Activated T-helper 1 cell treated with anti-CD3 and anti-CD28 coated beads, Interleukin-12 subunit alpha, Interleukin-12 subunit beta, Interleukin-2, Interleukin-4 antibody, amounts not matched to agents 30 ng/mL and 10 ng/mL and 1 ng/mL, durations not matched to agents 14 hours and 24 hours and 36 hours (primary cell): ENCODE measurements at regions not wholly inside any gene's neighbourhood (a gene's known extent, or its start where the extent isn't known, plus 50 kb on each side); places are given as distances from the start of the nearest gene placed in this dataset.

Experiments
- DNase-seq: peaks from one replicate; pipeline ENCODE4 v3.0.0; 2021; ENCODE audit warnings: low spot score
- H3K27ac Mint-ChIP-seq: one replicate; pipeline ENCODE4 v1.8.0; 2021; ENCODE audit warnings: mild to moderate bottlenecking, mixed read lengths
- H3K27me3 Mint-ChIP-seq: one replicate; pipeline ENCODE4 v1.8.0; 2022; ENCODE audit warnings: mild to moderate bottlenecking, moderate library complexity, mixed read lengths; ENCODE audit not compliant: insufficient read depth
- H3K36me3 Mint-ChIP-seq: one replicate; pipeline ENCODE4 v1.8.0; 2021; ENCODE audit warnings: low read depth, mixed read lengths
- H3K4me1 Mint-ChIP-seq: one replicate; pipeline ENCODE4 v1.8.0; 2021; ENCODE audit warnings: low read depth, mixed read lengths
- H3K4me3 Mint-ChIP-seq: one replicate; pipeline ENCODE4 v1.8.0; 2021; ENCODE audit warnings: mild to moderate bottlenecking, moderate library complexity, mixed read lengths
- H3K9me3 Mint-ChIP-seq: one replicate; pipeline ENCODE4 v1.8.0; 2021; ENCODE audit warnings: mixed read lengths
- intact Hi-C: fragments of 100-400 bp; cut with micrococcal nuclease; formaldehyde crosslinking; loops from one replicate; pipeline ENCODE4 v1.15.1; 2024

DNA sequence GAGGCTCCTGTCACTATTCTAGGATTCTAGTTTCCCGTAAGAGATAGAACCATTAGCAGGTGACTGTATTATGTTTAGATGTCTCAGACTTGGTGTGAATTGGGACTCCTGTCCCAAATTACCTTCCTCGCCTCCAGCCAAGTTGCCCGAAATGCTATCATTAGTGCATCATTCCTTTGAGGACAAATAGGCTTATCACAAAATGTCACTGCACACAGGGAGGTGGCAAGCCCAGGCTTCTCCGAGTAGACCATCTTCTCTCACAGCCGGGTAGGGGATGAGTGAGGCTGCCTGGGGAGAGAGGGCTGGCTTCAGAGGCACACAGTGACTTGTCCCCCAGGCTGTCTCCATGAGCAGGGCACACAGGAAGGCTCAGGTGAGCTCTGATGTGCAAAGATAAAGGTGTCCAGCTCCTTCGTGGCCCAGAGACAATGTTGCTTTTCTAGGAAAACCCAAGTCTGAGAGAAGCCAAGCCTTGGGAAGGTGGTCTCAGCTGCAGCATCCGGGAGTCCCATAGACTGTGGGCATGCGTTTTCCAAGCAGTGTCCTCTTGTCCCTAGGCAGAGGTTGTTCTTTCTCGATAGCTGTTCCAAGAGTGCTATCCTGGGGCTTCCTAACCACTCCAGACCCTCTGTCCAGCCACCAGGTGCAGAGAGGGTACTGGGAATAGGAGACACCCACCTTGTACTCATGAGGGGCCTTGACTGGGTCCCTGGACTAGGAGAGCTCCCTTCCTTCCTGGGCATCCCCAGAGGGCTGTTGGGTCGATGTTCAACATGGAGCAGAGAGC lies 163.1 kb upstream of the TSHZ3 start:
- intact Hi-C loops = no loop called here
- H3K27me3 Mint-ChIP-seq = no peaks in the 10 kb centered on the region

DNA sequence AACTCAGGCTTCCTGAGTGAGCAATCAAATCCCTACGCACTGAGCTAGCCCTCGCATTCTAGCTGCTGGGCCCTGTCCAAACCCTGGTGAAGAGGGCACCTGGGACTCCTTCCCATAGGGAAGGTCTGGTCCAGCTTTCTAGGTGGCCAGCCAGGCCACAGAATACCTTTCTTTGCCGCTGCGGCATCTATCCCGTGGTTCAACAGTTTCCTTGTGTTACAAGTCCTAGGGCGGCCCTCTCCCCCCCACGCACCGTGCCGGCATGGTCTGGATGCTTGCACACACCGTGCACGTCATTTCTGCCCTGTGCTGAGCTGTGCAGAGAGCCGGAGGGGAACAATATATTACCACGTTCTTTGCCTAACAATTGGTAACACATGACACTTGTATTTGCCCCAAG lies 164.6 kb upstream of the TSHZ3 start:
- Mint-ChIP-seq H3K36me3 (no peaks in the 10 kb centered on the region), H3K9me3 (no peaks in the 10 kb centered on the region), H3K4me3 (no peak overlapping the region), H3K27ac (no peak overlapping the region), H3K27me3 (no peaks in the 10 kb centered on the region), H3K4me1 (no peaks in the 10 kb centered on the region)
- intact Hi-C loops = no loop called here
- no peak for DNase-seq

More for the DNA sequence above, 163.1 kb upstream of the TSHZ3 start:
- no peak for DNase-seq
- Mint-ChIP-seq H3K36me3 (no peaks in the 10 kb centered on the region), H3K4me1 (no peaks in the 10 kb centered on the region), H3K27ac (no peak overlapping the region), H3K4me3 (no peak overlapping the region), H3K9me3 (no peaks in the 10 kb centered on the region)

DNA sequence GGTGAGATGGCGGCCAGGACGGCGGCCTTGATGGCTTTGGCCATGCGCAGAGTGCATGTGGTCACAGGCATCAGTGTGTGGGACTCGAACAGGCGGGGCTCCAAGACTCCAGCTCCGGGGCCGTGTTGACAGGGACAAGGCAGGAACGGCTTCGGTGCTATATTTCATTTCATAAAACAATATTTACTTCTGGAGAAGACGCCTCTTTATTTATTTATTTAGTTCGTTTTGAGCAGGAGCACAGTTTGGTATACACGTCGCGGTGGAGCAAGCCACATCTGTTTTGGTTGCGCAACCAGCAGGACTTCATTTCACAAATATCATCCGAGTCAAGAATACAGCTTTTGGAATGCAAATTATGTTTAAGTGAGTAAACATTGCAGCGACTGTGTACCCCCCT lies 166.7 kb upstream of the TSHZ3 start:
- Mint-ChIP-seq H3K27ac (no peak overlapping the region), H3K27me3 (no peaks in the 10 kb centered on the region), H3K9me3 (no peaks in the 10 kb centered on the region), H3K4me1 (no peaks in the 10 kb centered on the region), H3K36me3 (no peaks in the 10 kb centered on the region), H3K4me3 (no peak overlapping the region)
- intact Hi-C loops = no loop called here
- DNase-seq = no peak

DNA sequence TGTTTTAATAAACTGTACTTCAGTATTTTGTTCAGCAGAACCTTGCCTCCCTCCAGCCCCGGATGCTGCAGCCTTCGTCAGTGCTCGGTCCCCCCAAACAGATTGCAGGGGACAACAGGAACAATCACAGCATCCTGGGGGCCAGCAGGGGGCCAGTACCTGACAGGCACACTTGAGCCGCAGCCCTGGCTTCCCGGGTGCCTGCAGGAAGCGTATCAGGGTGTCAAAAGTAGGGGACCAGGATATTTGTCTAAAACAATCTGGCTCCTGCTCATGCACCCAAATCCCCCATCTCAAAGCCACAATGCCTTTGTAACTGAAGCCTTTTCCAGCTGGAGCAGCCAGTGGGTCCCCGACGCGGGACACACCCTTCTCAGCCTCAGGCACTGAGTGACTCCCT lies 167.5 kb upstream of the TSHZ3 start:
- no peaks in the 10 kb centered on the region for H3K4me1 Mint-ChIP-seq
- no peak for DNase-seq
- intact Hi-C loops = no loop called here
- no peaks in the 10 kb centered on the region for H3K9me3 Mint-ChIP-seq
- no peaks in the 10 kb centered on the region for H3K27me3 Mint-ChIP-seq
- no peaks in the 10 kb centered on the region for H3K36me3 Mint-ChIP-seq
- no peak overlapping the region for H3K4me3 Mint-ChIP-seq
- H3K27ac Mint-ChIP-seq = no peak overlapping the region

GRCh38 chr19:31517224-31518180 lies 168.3 kb upstream of the TSHZ3 start:
- no peak overlapping the region for H3K27ac Mint-ChIP-seq
- H3K27me3 Mint-ChIP-seq = no peaks in the 10 kb centered on the region
- no peaks in the 10 kb centered on the region for H3K9me3 Mint-ChIP-seq
- intact Hi-C loops = no loop called here
- no peak for DNase-seq
- H3K4me3 Mint-ChIP-seq = no peak overlapping the region
- H3K36me3 Mint-ChIP-seq = no peaks in the 10 kb centered on the region
- no peaks in the 10 kb centered on the region for H3K4me1 Mint-ChIP-seq

DNA sequence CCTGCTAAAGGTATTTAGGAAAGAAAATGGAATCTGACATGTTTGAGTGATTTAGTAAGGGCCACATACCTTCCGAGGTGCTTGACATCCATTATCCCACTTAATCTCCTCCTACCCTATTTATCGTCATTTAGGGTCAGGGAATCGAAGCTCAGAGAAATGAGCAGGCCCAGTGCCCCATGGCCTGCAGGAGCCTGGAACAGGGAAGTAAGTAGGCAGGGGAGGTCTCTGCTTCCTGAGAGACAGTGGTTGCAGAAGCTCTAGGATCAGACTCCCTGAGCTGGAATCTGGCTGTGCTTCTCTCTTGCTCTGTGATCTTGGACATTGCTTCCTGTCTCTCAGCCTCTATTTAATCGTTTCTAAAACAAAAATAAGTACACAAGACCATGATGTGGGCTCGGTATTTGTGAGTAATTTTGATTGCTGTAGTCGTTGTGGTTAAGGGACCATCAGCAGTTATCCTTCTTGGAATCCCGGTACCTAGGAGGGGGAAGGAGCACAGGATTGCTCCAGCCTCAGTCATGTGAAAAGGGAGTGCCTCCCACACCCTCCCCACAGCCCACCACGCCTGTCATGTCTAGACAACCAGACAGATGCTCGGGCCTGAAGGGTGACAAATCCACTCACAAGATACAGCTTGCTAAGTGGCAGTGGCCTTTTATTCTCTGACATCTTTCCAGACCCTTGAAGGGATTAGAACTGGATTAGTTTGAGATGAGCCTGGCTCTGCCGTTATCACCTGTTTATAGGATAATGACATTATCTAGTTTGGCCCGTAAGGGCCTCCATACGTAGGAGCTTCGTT lies 169.2 kb upstream of the TSHZ3 start:
- no peaks in the 10 kb centered on the region for H3K27me3 Mint-ChIP-seq
- no peaks in the 10 kb centered on the region for H3K9me3 Mint-ChIP-seq
- no peak for DNase-seq
- intact Hi-C loops = no loop called here
- no peak overlapping the region for H3K27ac Mint-ChIP-seq
- no peaks in the 10 kb centered on the region for H3K36me3 Mint-ChIP-seq
- no peak overlapping the region for H3K4me3 Mint-ChIP-seq
- no peaks in the 10 kb centered on the region for H3K4me1 Mint-ChIP-seq

GRCh38 chr19:31519256-31519655 lies 170.0 kb upstream of the TSHZ3 start:
- H3K9me3 Mint-ChIP-seq = no peaks in the 10 kb centered on the region
- H3K27me3 Mint-ChIP-seq = no peaks in the 10 kb centered on the region
- no peak overlapping the region for H3K4me3 Mint-ChIP-seq
- no peaks in the 10 kb centered on the region for H3K4me1 Mint-ChIP-seq
- DNase-seq = no peak
- no peak overlapping the region for H3K27ac Mint-ChIP-seq
- H3K36me3 Mint-ChIP-seq = no peaks in the 10 kb centered on the region
- intact Hi-C loops = no loop called here

DNA sequence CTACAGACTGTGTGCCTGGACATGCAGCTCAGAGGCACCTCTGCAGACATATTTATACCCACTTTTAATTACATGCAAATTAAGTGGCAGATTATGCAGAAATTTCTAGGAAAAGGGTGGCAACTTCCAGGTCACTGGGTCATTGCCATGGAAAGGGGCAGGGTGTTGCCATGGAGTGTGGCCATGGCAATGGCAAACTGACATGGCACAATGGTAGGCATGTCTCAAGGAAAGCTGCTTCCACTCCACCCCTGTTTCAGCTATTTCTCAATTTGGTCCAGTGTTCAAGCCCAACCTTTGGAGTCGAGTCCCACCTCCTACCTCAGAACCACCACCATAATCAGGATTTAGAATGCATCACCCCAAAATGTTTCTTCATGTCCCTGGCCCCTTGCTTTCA lies 170.7 kb upstream of the TSHZ3 start:
- Mint-ChIP-seq H3K27ac (no peak overlapping the region), H3K4me1 (no peaks in the 10 kb centered on the region), H3K4me3 (no peak overlapping the region), H3K9me3 (peaks cover 3% of the 10 kb centered on the region), H3K36me3 (no peaks in the 10 kb centered on the region), H3K27me3 (no peaks in the 10 kb centered on the region)
- no peak for DNase-seq
- intact Hi-C loops = no loop called here

DNA sequence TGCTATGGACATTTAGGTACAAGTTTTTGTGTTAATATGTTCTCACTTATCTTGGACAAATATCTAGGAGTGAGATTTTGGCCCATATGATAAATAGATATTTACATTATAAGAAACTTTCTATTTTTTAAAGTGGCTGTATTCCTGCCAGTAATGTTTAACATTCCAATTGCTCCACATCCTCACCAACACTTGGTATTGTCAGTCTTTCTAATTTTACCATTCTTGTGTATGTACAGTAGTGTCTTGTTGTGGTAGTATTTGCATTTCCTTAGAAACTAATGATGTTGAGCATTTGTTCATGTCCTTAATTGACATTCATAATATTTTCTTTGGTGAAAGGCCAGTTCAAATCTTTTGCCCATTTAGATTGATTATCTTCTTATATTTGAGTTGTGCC lies 171.4 kb upstream of the TSHZ3 start:
- Mint-ChIP-seq H3K4me3 (no peak overlapping the region), H3K4me1 (no peaks in the 10 kb centered on the region), H3K36me3 (no peaks in the 10 kb centered on the region), H3K27ac (no peak overlapping the region), H3K9me3 (peaks cover 4% of the 10 kb centered on the region), H3K27me3 (no peaks in the 10 kb centered on the region)
- intact Hi-C loops = no loop called here
- no peak for DNase-seq

GRCh38 chr19:31525610-31526147 lies 176.4 kb upstream of the TSHZ3 start:
- Mint-ChIP-seq H3K9me3 (peaks cover 12% of the 10 kb centered on the region), H3K4me3 (no peak overlapping the region), H3K36me3 (no peaks in the 10 kb centered on the region), H3K27me3 (no peaks in the 10 kb centered on the region), H3K27ac (no peak overlapping the region), H3K4me1 (no peaks in the 10 kb centered on the region)
- intact Hi-C loops = no loop called here
- no peak for DNase-seq

DNA sequence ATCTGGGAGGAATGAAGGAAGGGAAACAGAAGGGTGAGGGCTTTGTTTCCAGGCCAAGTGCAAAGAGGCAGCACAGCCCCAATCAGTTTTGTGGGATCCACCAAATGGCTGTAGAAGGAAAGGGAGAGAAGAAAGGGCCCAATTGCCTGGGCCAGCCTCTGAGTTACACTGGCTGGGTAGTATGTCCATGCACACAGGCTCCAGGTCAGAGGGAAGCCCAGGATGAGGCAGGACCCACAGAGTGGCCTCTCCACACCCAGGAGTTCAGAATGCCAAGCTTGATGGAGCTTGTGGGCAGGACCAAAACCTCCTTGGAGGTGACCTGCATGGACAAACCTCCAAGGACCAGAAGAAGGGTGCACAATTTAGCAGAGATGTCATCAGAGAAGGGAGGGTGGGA lies 178.2 kb upstream of the TSHZ3 start:
- Mint-ChIP-seq H3K9me3 (peaks cover 12% of the 10 kb centered on the region), H3K27me3 (no peaks in the 10 kb centered on the region), H3K4me3 (no peak overlapping the region), H3K27ac (no peak overlapping the region), H3K4me1 (no peaks in the 10 kb centered on the region), H3K36me3 (no peaks in the 10 kb centered on the region)
- intact Hi-C loops = no loop called here
- no peak for DNase-seq

- DNase-seq = no peak
- no peaks in the 10 kb centered on the region for H3K4me1 Mint-ChIP-seq
- H3K27ac Mint-ChIP-seq = no peak overlapping the region
- peaks cover 12% of the 10 kb centered on the region for H3K9me3 Mint-ChIP-seq
- H3K27me3 Mint-ChIP-seq = no peaks in the 10 kb centered on the region
- no peak overlapping the region for H3K4me3 Mint-ChIP-seq
- intact Hi-C loops = no loop called here
- H3K36me3 Mint-ChIP-seq = no peaks in the 10 kb centered on the region
Observed at GRCh38 chr19:31528261-31528660, 179.0 kb upstream of the TSHZ3 start.
